GM12878 (cell line): ENCODE measurements at regions not wholly inside any gene's neighbourhood (a gene's known extent, or its start where the extent isn't known, plus 50 kb on each side); places are given as distances from the start of the nearest gene placed in this dataset.

Experiments used
- ATAC-seq: fragments of 200-7000 bp; cut with Tn5 transposase; 3 replicates; pipeline ENCODE4 v1.9.1; 2020; ENCODE audit warnings: mild to moderate bottlenecking, moderate library complexity
- BruUV-seq: library from RNA; stranded (reverse); fragments of 400-500 nt; replicated peaks from 2 replicates; lab custom pipeline; 2021; lab: Mats Ljungman, UMichigan
- CTCF ChIA-PET: fragments of 300-600 bp; sonication (Branson Sonifier 250); formaldehyde crosslinking; extraction: SDS; loops from one replicate; lab custom pipeline; 2021; ENCODE audit warnings: inconsistent platforms; lab: Yijun Ruan, JAX
- POLR2A ChIA-PET: fragments of 350-600 bp; formaldehyde crosslinking; extraction: SDS; loops from one replicate; lab custom pipeline; 2021; ENCODE audit warnings: inconsistent platforms; lab: Charles Lee
- RAD21 ChIA-PET: fragments of 300-600 bp; sonication (Branson Sonifier 250); formaldehyde crosslinking; loops from one replicate; lab custom pipeline; 2023; ENCODE audit warnings: antibody characterized with exemption; ENCODE audit not compliant: unreplicated experiment; lab: Charles Lee
- SMC1A ChIA-PET: fragments of 300-600 bp; sonication (Branson Sonifier 250); formaldehyde crosslinking; loops from one replicate; lab custom pipeline; 2023; ENCODE audit not compliant: unreplicated experiment, uncharacterized antibody; lab: Charles Lee
- DNase-seq: peaks from one replicate; pipeline ENCODE4 v3.0.0-alpha.2; 2011; ENCODE audit warnings: low read depth, low spot score
- FAIRE-seq: peaks from 3 replicates; lab custom pipeline; 2011; peaks lifted over from hg19 to GRCh38; lab: Jason Lieb, UNC
- H2AFZ ChIP-seq: 2 replicates; pipeline ENCODE4 v1.6.0; 2011; ENCODE audit warnings: low read depth, low read length, control low read depth; ENCODE audit not compliant: control insufficient read depth
- H3K27ac ChIP-seq: 2 replicates; pipeline ENCODE4 v1.5.1; 2011; ENCODE audit warnings: control low read depth; ENCODE audit not compliant: control insufficient read depth, insufficient read depth
- H3K27me3 ChIP-seq, 2 experiments: replicated peaks in 1 of 2; 2 replicates each; pipeline versions ENCODE4 v1.6.0 to v1.6.1; 2011; ENCODE audit warnings: low read length in 1 of 2; ENCODE audit not compliant: control insufficient read depth in 2 of 2, insufficient read depth in 2 of 2
- H3K36me3 ChIP-seq, 2 experiments: 2 replicates each; pipeline ENCODE4 v1.5.1; 2011; ENCODE audit warnings: low read length in 1 of 2; ENCODE audit not compliant: control insufficient read depth in 2 of 2, insufficient read depth in 2 of 2
- H3K4me1 ChIP-seq: 2 replicates; pipeline ENCODE4 v1.6.1; 2011; ENCODE audit warnings: mild to moderate bottlenecking, low read length, moderate library complexity, mixed read lengths; ENCODE audit not compliant: control insufficient read depth, insufficient read depth
- H3K4me2 ChIP-seq: 2 replicates; pipeline ENCODE4 v1.6.0; 2011; ENCODE audit warnings: control low read depth; ENCODE audit not compliant: control insufficient read depth, insufficient read depth
- H3K4me3 ChIP-seq: fragments of 200-600 bp; sonication (generic); 2 replicates; pipeline ENCODE4 v1.5.1; 2016
- H3K79me2 ChIP-seq: 2 replicates; pipeline ENCODE4 v1.6.0; 2011; ENCODE audit warnings: low read length; ENCODE audit not compliant: control insufficient read depth, insufficient read depth
- H3K9ac ChIP-seq: 2 replicates; pipeline ENCODE4 v1.8.0; 2011; ENCODE audit warnings: low read length, control low read depth, mixed read lengths; ENCODE audit not compliant: control insufficient read depth, insufficient read depth
- H3K9me3 ChIP-seq: replicated peaks from 3 replicates; pipeline ENCODE4 v1.5.1; 2011; ENCODE audit warnings: mild to moderate bottlenecking, low read length; ENCODE audit not compliant: control insufficient read depth, insufficient read depth
- H4K20me1 ChIP-seq: 2 replicates; pipeline ENCODE4 v1.6.0; 2011; ENCODE audit not compliant: control insufficient read depth, insufficient read depth
- ATF2 ChIP-seq: IDR thresholded peaks from 2 replicates; pipeline ENCODE4 v1.6.1; 2012; ENCODE audit warnings: low read length, inconsistent platforms
- JUNB ChIP-seq: IDR thresholded peaks from 2 replicates; pipeline ENCODE4 v1.6.1; 2016; ENCODE audit warnings: antibody characterized with exemption, mild to moderate bottlenecking
- SIN3A ChIP-seq: IDR thresholded peaks from 2 replicates; pipeline ENCODE4 v1.6.1; 2012; ENCODE audit warnings: low read depth, low read length, improper control_type of control experiment
- SMAD5 ChIP-seq: IDR thresholded peaks from 2 replicates; pipeline ENCODE4 v1.6.1; 2016; ENCODE audit warnings: antibody characterized with exemption, low read depth
- SUZ12 ChIP-seq: fragments of 200-600 bp; sonication (generic); IDR thresholded peaks from one replicate; pipeline ENCODE4 v1.6.1; 2018; ENCODE audit warnings: antibody characterized with exemption, mild to moderate bottlenecking; ENCODE audit not compliant: unreplicated experiment
- ZBTB4 ChIP-seq: fragments of 450-650 bp; formaldehyde crosslinking; IDR thresholded peaks from 2 replicates; pipeline ENCODE4 v1.4.0; 2022; ENCODE audit warnings: mild to moderate bottlenecking, moderate library complexity
- ZNF687 ChIP-seq: fragments of 450-650 bp; IDR thresholded peaks from 2 replicates; pipeline ENCODE4 v1.6.1; 2017; ENCODE audit warnings: mild to moderate bottlenecking, moderate library complexity
- WGBS: methylation state at CpG from one replicate; pipeline ENCODE4 v1.1.6; 2016; ENCODE audit warnings: low lambda C conversion rate; ENCODE audit not compliant: insufficient replicate concordance, insufficient coverage; ENCODE audit errors: missing lambda C conversion rate; 5-methylcytosine and 5-hydroxymethylcytosine counted together
- in situ Hi-C: fragments of 300-500 bp; cut with MboI; formaldehyde crosslinking; loops from 9 replicates; pipeline ENCODE4 v1.14.3; 2018; ENCODE audit warnings: mixed read lengths
- intact Hi-C: fragments of 100-400 bp; cut with micrococcal nuclease; formaldehyde crosslinking; loops from one replicate; pipeline ENCODE4 v1.14.2; 2022; ENCODE audit not compliant: unreplicated experiment
- TF ChIP-seq, protein P1 (sequence below): fragments of 450-650 bp; IDR thresholded peaks from 2 replicates; pipeline ENCODE4 v1.6.1; 2017; ENCODE audit warnings: borderline replicate concordance

DNA sequence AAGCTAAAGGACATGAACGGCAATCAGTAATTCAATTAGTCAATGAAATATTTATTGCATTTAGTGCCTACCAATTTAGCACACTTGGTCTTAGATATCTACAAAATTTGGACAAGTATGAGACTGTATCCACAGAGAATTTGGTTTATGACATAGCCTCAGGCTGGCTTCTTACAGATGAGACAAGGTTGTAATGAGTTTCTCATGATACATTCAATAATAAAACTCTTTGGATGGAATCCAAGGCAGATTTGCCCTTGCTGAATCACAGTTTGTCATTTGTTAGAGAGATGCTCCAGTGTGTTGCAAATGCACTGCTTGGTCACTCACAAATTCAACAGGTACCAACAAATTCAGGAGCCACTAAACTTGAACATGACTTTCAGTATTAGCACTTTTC lies 162.5 kb downstream of the GPR37 start:
- ChIA-PET POLR2A (no interaction called here), RAD21 (no interaction called here), SMC1A (no interaction called here), CTCF (no interaction called here)
- no peaks in the 10 kb centered on the region for H3K4me1 ChIP-seq
- no peak overlapping the region for H3K9ac ChIP-seq
- no peak overlapping the region for H3K27ac ChIP-seq
- DNase-seq = no peak
- H3K9me3 ChIP-seq = no peaks in the 10 kb centered on the region
- no TSS peak for BruUV-seq
- H4K20me1 ChIP-seq = no peaks in the 10 kb centered on the region
- in situ Hi-C loops = no loop called here
- H3K79me2 ChIP-seq = no peaks in the 10 kb centered on the region
- FAIRE-seq = no peak
- intact Hi-C loops = no loop called here
- H3K36me3 ChIP-seq = no peaks in the 10 kb centered on the region
- H3K4me3 ChIP-seq = no peak overlapping the region
- TF ChIP-seq ZNF687 (no peak), ZBTB4 (no peak), SUZ12 (no peak), SMAD5 (no peak), SIN3A (no peak), ATF2 (no peak), JUNB (no peak)
- TF ChIP-seq, protein P1, sequence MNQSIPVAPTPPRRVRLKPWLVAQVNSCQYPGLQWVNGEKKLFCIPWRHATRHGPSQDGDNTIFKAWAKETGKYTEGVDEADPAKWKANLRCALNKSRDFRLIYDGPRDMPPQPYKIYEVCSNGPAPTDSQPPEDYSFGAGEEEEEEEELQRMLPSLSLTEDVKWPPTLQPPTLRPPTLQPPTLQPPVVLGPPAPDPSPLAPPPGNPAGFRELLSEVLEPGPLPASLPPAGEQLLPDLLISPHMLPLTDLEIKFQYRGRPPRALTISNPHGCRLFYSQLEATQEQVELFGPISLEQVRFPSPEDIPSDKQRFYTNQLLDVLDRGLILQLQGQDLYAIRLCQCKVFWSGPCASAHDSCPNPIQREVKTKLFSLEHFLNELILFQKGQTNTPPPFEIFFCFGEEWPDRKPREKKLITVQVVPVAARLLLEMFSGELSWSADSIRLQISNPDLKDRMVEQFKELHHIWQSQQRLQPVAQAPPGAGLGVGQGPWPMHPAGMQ = no peak
- WGBS = 81% methylated on average over 1 of the region's 1 CpG
- no peak overlapping the region for H3K4me2 ChIP-seq
- no peaks in the 10 kb centered on the region for H3K27me3 ChIP-seq
- ATAC-seq = no peak
- H2AFZ ChIP-seq = no peak overlapping the region
